ENCODE measurements at regions not wholly inside any gene's neighbourhood (a gene's known extent, or its start where the extent isn't known, plus 50 kb on each side); places are given as distances from the start of the nearest gene placed in this dataset.

DNA sequence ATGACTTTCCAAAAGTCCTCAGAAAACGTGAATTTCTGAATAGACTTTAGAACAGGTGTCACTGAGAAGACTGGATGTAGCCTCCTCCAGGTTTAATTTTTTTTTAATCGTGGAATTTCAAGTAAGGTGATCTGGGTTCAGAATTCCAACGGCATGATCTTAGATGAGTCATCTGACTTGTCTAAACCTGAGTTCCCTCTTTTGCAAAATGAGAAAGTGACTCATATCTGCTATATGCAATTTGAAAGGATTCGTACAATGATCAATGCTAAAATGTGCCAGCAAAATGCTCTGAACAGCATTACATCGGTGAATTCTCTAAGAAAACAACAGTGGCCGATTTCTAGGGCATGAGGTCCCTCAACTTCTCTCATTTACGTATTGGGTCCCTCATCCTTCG is 69.1 kb upstream of the ZNF516 start:
- no peak for DNase-seq (ENCODE audit: low spot score)
- TF ChIP-seq, protein P1, sequence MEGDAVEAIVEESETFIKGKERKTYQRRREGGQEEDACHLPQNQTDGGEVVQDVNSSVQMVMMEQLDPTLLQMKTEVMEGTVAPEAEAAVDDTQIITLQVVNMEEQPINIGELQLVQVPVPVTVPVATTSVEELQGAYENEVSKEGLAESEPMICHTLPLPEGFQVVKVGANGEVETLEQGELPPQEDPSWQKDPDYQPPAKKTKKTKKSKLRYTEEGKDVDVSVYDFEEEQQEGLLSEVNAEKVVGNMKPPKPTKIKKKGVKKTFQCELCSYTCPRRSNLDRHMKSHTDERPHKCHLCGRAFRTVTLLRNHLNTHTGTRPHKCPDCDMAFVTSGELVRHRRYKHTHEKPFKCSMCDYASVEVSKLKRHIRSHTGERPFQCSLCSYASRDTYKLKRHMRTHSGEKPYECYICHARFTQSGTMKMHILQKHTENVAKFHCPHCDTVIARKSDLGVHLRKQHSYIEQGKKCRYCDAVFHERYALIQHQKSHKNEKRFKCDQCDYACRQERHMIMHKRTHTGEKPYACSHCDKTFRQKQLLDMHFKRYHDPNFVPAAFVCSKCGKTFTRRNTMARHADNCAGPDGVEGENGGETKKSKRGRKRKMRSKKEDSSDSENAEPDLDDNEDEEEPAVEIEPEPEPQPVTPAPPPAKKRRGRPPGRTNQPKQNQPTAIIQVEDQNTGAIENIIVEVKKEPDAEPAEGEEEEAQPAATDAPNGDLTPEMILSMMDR (IDR thresholded peaks at IDR 0.05): no peak

DNA sequence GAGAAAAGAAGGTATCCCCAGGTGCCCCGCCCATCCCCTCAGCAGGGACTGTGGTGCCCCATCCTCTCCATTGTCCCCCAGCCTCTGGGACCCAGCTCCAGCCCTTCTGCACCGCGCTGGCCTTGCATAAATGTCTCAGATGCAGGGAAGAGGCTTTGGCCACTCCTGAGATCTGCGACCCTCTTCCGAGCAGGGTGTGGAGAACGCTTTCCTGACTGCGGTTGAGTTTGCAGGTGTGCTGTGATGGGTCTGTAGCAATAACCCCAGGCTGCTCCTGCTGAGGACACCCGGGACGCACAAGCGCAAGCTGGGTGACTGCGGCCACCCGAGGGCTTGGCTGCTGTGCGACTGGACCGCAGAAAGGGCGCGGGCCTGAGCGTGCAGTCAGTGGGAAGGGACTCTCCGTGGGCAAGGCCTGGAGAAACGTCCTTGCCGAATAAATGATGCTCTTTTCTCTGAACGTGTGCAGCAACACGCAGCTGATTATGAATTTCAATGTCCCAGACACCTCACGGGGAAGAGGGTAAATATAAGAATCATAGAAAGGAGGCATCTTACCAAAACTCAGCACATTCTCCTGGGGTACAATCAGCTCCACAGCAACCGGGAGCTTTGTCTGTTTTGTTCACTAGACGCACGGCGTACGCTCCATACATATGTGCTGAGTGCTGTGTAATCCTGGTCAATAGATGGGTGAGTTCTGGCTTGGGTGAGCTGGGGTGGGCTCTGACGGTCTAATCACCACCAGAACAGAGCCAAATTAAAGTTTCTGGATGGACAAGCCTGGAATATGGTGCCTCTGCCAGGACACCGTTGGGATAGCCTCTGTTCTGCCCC is 67.5 kb upstream of the ZNF516 start:
- TF ChIP-seq, protein P1 (IDR thresholded peaks at IDR 0.05): no peak
- ATAC-seq (ENCODE audit: low FRiP score) (no peak), DNase-seq (ENCODE audit: low spot score) (no peak)

More for the DNA sequence above, 69.1 kb upstream of the ZNF516 start:
- ATAC-seq (ENCODE audit: low FRiP score): no peak

DNA sequence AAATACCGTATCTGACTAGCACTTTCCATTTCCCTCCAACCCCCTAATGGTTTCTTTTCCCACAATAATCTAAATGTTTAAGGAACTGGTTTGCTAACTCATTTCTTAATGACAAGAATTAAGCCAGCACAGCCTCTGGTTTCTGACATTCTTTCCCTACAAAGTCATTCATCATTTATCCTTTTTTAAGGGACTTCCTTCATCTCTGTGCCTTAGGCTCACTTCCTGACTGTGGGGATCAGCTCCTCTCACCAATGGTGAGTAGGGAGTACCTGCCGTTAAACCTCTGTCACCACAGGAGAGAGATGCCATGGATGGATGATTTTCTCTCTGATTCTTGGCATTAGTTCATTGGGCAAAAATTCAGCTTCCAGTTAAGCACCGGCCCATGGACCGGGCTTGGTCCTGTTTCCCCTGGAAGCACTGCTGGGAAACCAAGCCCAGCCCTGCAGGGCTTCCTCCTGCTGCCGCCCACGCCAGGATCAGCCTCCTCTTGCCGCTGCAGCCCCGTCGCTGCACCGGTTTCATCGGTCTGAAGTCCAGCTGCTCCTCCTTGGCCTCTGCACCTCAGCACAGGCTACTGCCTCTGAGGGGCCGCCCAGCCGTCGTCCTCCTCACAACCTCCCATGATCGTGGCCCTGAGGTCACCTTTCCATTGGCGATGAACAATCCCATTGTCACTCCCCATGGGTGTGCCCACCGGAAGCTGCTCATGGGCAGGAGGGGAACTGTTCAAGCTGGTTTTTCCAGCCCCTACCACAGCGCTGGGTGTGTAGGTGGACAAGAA is 64.0 kb upstream of the ZNF516 start:
- TF ChIP-seq, protein P1 (IDR thresholded peaks at IDR 0.05): no peak
- ATAC-seq (ENCODE audit: low FRiP score) (no peak), DNase-seq (ENCODE audit: low spot score) (no peak)

DNA sequence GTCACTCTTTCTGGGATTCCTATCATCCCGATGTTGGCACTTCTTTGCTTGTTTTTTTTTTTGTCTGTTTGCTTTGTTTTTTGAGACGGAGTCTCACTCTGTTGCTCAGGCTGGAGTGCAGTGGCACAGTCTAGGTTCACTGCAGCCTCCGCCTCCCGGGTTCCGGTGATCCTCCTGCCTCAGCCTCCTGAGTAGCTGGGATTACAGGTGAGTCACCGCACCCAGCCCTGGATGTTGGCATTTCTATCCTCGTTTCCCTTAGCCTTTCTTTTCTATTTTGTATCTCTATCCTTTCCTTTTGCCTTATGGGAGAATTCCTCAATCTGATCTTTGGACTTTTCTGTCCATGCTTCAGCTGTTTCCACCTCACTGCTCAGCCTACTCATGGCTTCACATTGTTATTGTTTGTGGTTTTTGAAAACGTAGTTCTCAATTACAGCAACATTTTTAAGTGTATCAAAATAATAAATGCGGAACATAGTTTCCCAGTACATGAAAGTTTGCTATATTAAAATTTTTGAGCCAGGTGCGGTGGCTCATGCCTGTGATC is 62.1 kb upstream of the ZNF516 start:
- no peak for DNase-seq (ENCODE audit: low spot score)
- no peak for ATAC-seq (ENCODE audit: low FRiP score)

DNA sequence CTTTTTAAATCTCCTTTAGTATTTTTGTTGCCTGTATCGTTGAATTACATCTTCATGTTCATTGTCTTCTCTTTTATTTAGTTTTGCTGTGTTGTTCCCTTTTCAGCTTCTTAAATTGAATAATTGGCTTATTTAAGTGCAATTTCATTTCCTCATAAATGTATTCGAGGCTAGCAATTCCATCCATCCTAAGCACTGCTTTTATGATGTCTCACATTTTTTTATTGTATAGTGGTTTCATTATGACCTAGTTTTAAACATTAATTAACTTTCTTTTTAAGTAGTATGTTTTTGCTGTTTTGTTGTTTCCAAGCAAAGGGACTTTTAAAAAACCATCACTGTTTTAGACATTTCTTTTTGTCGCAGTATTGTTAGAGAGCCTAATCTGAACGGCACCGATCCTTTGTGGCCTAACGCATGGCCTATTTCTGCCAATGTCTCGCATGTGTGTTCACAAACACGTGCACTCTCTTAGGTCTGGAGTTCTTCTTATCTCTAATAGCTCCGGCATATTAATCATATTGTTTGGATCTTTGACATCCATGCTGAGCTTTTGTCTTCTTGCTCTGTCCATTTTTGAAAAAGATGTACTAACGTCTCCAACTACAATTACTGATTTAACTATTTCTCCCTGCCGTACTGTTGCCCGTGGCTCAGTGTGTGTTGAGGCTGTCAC is 59.6 kb upstream of the ZNF516 start:
- ATAC-seq (ENCODE audit: low FRiP score) (no peak), DNase-seq (ENCODE audit: low spot score) (no peak)
- TF ChIP-seq, protein P1 (IDR thresholded peaks at IDR 0.05): no peak

More for the DNA sequence above, 62.1 kb upstream of the ZNF516 start:
- TF ChIP-seq, protein P1 (IDR thresholded peaks at IDR 0.05): no peak

DNA sequence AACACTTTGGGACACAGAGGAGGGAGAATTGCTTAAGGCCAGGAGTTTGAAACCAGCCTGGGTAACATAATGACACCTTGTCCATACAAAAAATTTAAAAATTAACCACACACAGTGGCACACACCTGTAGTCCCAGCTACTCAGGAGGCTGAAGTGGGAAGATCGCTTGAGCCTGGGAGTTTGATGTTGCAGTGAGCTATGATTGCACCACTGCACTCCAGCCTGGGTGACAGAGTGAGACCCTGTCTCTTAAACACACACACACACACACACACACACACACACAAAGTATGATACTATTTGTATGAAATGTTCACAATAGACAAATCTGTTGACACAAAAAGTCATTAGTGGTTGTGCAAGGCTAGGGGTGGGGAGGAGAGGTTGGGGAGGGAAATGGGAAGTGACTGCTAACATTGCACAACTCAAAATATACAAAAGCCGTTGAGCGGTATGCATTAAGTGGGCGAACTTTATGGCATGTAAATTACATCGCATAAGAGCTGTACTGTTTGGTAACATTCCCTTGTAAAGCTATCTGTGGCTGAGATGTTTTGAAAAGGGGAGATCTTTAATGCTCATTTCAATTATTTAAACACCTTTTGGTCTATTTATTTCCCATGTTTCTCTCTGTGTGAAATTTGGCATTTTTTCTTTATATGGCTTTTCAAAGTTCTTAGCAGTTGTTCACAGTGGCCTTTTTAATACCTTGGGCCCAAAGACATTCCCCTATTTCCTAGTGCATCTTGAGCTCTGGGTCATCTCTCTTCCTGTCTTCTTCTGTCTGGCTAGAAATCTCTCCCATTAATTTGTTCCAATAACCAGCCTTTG is 58.9 kb upstream of the ZNF516 start:
- TF ChIP-seq, protein P1 (IDR thresholded peaks at IDR 0.05): no peak
- ATAC-seq (ENCODE audit: low FRiP score): peak; percentile 48
- no peak for DNase-seq (ENCODE audit: low spot score)

Data from omental fat pad (tissue), 3 donors.